CD14-positive monocyte (primary cell): ENCODE measurements at regions not wholly inside any gene's neighbourhood (a gene's known extent, or its start where the extent isn't known, plus 50 kb on each side); places are given as distances from the start of the nearest gene placed in this dataset.

Experiments used
- DNase-seq, 3 donors: peaks; one replicate each; pipeline ENCODE4 v3.0.0-alpha.2; 2011 to 2022
- H2AFZ ChIP-seq: 2 replicates; pipeline ENCODE4 v1.6.0; 2012; ENCODE audit warnings: mild to moderate bottlenecking, low read depth, low read length, inconsistent platforms; ENCODE audit not compliant: insufficient read depth, poor library complexity, severe bottlenecking
- H3K27ac ChIP-seq, 2 donors: 1 replicate in 1 of 2; 2 replicates in 1 of 2; pipeline ENCODE4 v1.5.1; 2012 to 2013; ENCODE audit warnings: low read length in 2 of 2, control low read depth in 1 of 2, inconsistent platforms in 1 of 2, low read depth in 1 of 2, mild to moderate bottlenecking in 1 of 2
- H3K27me3 ChIP-seq, 2 donors: one replicate each; pipeline versions ENCODE4 v1.6.0 to v1.6.1; 2011 to 2013; ENCODE audit warnings: low read length in 2 of 2; ENCODE audit not compliant: control insufficient read depth in 2 of 2, insufficient read depth in 2 of 2
- H3K36me3 ChIP-seq, 2 donors: replicated peaks in 1 of 2; 1 replicate in 1 of 2; 2 replicates in 1 of 2; pipeline versions ENCODE4 v1.5.1 to v1.6.1; 2012 to 2013; ENCODE audit warnings: low read length in 2 of 2, control low read depth in 1 of 2, inconsistent platforms in 1 of 2, mild to moderate bottlenecking in 1 of 2; ENCODE audit not compliant: insufficient read depth in 2 of 2, control insufficient read depth in 1 of 2
- H3K4me1 ChIP-seq, 2 donors: 1 replicate in 1 of 2; 2 replicates in 1 of 2; pipeline versions ENCODE4 v1.5.1 to v1.6.1; 2012 to 2013; ENCODE audit warnings: low read length in 2 of 2, control low read depth in 1 of 2, inconsistent platforms in 1 of 2, mild to moderate bottlenecking in 1 of 2, moderate library complexity in 1 of 2; ENCODE audit not compliant: insufficient read depth in 2 of 2, control insufficient read depth in 1 of 2
- H3K4me2 ChIP-seq: replicated peaks from 2 replicates; pipeline ENCODE3; 2012; ENCODE audit warnings: low read length, moderate library complexity, mild to moderate bottlenecking; ENCODE audit not compliant: poor library complexity, severe bottlenecking; ENCODE audit errors: extremely low read depth
- H3K4me3 ChIP-seq, 3 experiments: fragments of 200-600 bp in 1 of 3; sonication (generic) in 1 of 3; replicated peaks in 1 of 3; 1 replicate in 2 of 3; 2 replicates in 1 of 3; pipeline ENCODE4 v1.5.1; 2011 to 2013; ENCODE audit warnings: low read length in 3 of 3, mild to moderate bottlenecking in 3 of 3, control low read depth in 2 of 3, low read depth in 2 of 3, inconsistent platforms in 1 of 3, moderate library complexity in 1 of 3
- H3K79me2 ChIP-seq: 2 replicates; pipeline ENCODE4 v1.6.0; 2012; ENCODE audit warnings: mild to moderate bottlenecking, control low read depth, inconsistent platforms, low read length, moderate library complexity; ENCODE audit not compliant: insufficient read depth
- H3K9ac ChIP-seq: 2 replicates; pipeline ENCODE4 v1.6.0; 2017; ENCODE audit warnings: low read length, mild to moderate bottlenecking; ENCODE audit not compliant: insufficient read depth, poor library complexity, severe bottlenecking
- H3K9me3 ChIP-seq, 2 donors: replicated peaks in 1 of 2; 1 replicate in 1 of 2; 2 replicates in 1 of 2; pipeline versions ENCODE4 v1.5.1 to v1.6.1; 2012 to 2013; ENCODE audit warnings: low read length in 2 of 2, control low read depth in 1 of 2; ENCODE audit not compliant: control insufficient read depth in 1 of 2, insufficient read depth in 1 of 2
- H4K20me1 ChIP-seq: 2 replicates; pipeline ENCODE4 v1.6.0; 2012; ENCODE audit warnings: mild to moderate bottlenecking, low read length, control low read depth, moderate library complexity; ENCODE audit not compliant: insufficient read depth
- H3K27ac Mint-ChIP-seq, 7 donors: one replicate each; pipeline ENCODE4 v1.8.0; 2020; ENCODE audit warnings: mild to moderate bottlenecking in 7 of 7, mixed read lengths in 7 of 7, moderate library complexity in 6 of 7, inconsistent platforms in 2 of 7
- H3K27me3 Mint-ChIP-seq, 3 donors: one replicate each; pipeline ENCODE4 v1.8.0; 2021 to 2022; ENCODE audit warnings: low read depth in 3 of 3, mild to moderate bottlenecking in 3 of 3, mixed read lengths in 3 of 3, moderate library complexity in 3 of 3, inconsistent platforms in 1 of 3
- H3K36me3 Mint-ChIP-seq, 2 donors: one replicate each; pipeline ENCODE4 v1.8.0; 2020; ENCODE audit warnings: mixed read lengths in 2 of 2, inconsistent platforms in 1 of 2, mild to moderate bottlenecking in 1 of 2
- H3K4me1 Mint-ChIP-seq: one replicate; pipeline ENCODE4 v1.8.0; 2020; ENCODE audit warnings: mild to moderate bottlenecking, mixed read lengths
- H3K4me3 Mint-ChIP-seq, 2 donors: one replicate each; pipeline ENCODE4 v1.8.0; 2020; ENCODE audit warnings: mild to moderate bottlenecking in 2 of 2, mixed read lengths in 2 of 2, moderate library complexity in 1 of 2
- H3K9me3 Mint-ChIP-seq, 7 donors: one replicate each; pipeline ENCODE4 v1.8.0; 2020 to 2022; ENCODE audit warnings: mixed read lengths in 7 of 7, mild to moderate bottlenecking in 6 of 7, moderate library complexity in 6 of 7, inconsistent platforms in 2 of 7
- CTCF ChIP-seq: fragments of 200-600 bp; IDR thresholded peaks from one replicate; pipeline ENCODE4 v1.8.0; 2022; ENCODE audit warnings: antibody characterized with exemption, mild to moderate bottlenecking
- WGBS: methylation state at CpG from one replicate; pipeline ENCODE4 v1.1.5; 2013; ENCODE audit warnings: missing lambda C conversion rate; ENCODE audit not compliant: insufficient coverage; 5-methylcytosine and 5-hydroxymethylcytosine counted together
- intact Hi-C, 2 donors: fragments of 100-400 bp; cut with micrococcal nuclease; formaldehyde crosslinking; loops; one replicate each; pipeline versions ENCODE4 v1.15.0 to v1.15.1; 2023

DNA sequence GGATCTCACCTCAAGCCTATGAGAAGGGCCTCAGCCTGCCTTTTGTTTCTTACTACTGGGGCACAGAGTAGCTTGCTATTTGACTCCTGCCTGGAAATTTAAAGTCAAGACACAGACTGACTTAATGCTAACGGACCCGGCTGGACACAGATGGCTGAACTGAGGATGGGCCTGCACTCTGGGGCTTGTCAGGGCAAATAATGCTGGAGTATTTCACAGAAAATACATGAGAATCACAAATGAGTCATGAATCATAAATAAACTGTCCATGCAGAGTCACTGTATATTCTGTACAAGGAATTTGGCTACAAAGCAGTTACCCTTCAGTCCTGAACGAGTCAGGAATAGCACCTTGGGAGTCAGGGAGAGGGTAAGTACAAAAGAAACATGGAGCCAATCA lies 683.2 kb upstream of the FOXG1 start:
- H3K27ac Mint-ChIP-seq = no peak overlapping the region
- peaks cover 0 to 2% (median 0%) of the 10 kb centered on the region in 7 donors for H3K9me3 Mint-ChIP-seq
- H3K4me2 ChIP-seq = no peak overlapping the region
- WGBS = 96% methylated on average over 2 of the region's 3 CpGs
- H3K27ac ChIP-seq = no peak overlapping the region
- no peaks in the 10 kb centered on the region for H3K36me3 ChIP-seq
- no peaks in the 10 kb centered on the region for H3K79me2 ChIP-seq
- no peaks in the 10 kb centered on the region for H3K4me1 ChIP-seq
- no peak overlapping the region for H3K4me3 Mint-ChIP-seq
- no peaks in the 10 kb centered on the region for H3K9me3 ChIP-seq
- intact Hi-C loops = no loop called here
- TF ChIP-seq CTCF = no peak
- DNase-seq = no peak
- no peak overlapping the region for H2AFZ ChIP-seq
- H3K27me3 ChIP-seq = no peaks in the 10 kb centered on the region
- no peaks in the 10 kb centered on the region for H3K4me1 Mint-ChIP-seq
- no peaks in the 10 kb centered on the region for H4K20me1 ChIP-seq
- no peak overlapping the region for H3K9ac ChIP-seq
- no peaks in the 10 kb centered on the region for H3K36me3 Mint-ChIP-seq
- no peak overlapping the region for H3K4me3 ChIP-seq
- no peaks in the 10 kb centered on the region for H3K27me3 Mint-ChIP-seq

DNA sequence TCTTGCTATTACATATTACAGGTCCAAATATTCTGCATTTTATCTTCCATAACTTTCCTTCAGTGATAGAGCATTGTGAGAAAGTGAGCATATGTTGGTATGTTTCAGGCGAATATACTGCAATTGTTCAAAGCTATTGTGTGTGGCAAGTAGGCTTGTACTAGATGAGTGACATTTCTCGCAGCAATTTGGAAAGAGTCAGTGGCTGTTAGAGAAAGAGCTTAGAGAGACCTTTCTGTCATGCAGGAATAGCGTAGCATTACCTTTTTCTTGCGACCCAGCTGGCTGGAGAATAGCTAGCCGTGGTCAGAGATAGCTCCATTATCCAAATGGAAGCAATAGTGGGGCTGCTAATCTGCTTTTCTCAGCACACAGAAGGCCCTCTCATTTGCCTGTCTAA lies 678.5 kb upstream of the FOXG1 start:
- H3K9me3 Mint-ChIP-seq = peaks cover 0 to 3% (median 2%) of the 10 kb centered on the region in 7 donors
- intact Hi-C loops = no loop called here

More for the DNA sequence above, 678.5 kb upstream of the FOXG1 start:
- Histone ChIP-seq H3K27me3 (no peaks in the 10 kb centered on the region), H3K79me2 (no peaks in the 10 kb centered on the region), H4K20me1 (no peaks in the 10 kb centered on the region), H3K9ac (no peak overlapping the region), H3K4me1 (no peaks in the 10 kb centered on the region), H3K36me3 (no peaks in the 10 kb centered on the region), H2AFZ (no peak overlapping the region), H3K4me2 (no peak overlapping the region), H3K4me3 (no peak overlapping the region), H3K27ac (no peak overlapping the region), H3K9me3 (no peaks in the 10 kb centered on the region)
- H3K4me3 Mint-ChIP-seq = no peak overlapping the region
- no peaks in the 10 kb centered on the region for H3K4me1 Mint-ChIP-seq
- H3K27me3 Mint-ChIP-seq = no peaks in the 10 kb centered on the region
- no peak overlapping the region for H3K27ac Mint-ChIP-seq
- TF ChIP-seq CTCF = no peak
- no peaks in the 10 kb centered on the region for H3K36me3 Mint-ChIP-seq
- no peak for DNase-seq
- WGBS = 93% methylated on average over 3 of the region's 5 CpGs
